Loucy (cell line): ENCODE measurements at regions not wholly inside any gene's neighbourhood (a gene's known extent, or its start where the extent isn't known, plus 50 kb on each side); places are given as distances from the start of the nearest gene placed in this dataset.

Source experiments
- EZH2phosphoT487 ChIP-seq: fragments of 200-600 bp; IDR thresholded peaks from 2 replicates; pipeline ENCODE4 v1.6.1; 2018; ENCODE audit warnings: antibody characterized with exemption, mild to moderate bottlenecking, moderate library complexity, borderline replicate concordance
- TF ChIP-seq, protein P1 (sequence below): fragments of 200-600 bp; sonication (generic); conservative IDR thresholded peaks from 2 replicates; pipeline ENCODE4 v1.5.1; 2014; ENCODE audit warnings: mild to moderate bottlenecking, antibody characterized with exemption, low read length

DNA sequence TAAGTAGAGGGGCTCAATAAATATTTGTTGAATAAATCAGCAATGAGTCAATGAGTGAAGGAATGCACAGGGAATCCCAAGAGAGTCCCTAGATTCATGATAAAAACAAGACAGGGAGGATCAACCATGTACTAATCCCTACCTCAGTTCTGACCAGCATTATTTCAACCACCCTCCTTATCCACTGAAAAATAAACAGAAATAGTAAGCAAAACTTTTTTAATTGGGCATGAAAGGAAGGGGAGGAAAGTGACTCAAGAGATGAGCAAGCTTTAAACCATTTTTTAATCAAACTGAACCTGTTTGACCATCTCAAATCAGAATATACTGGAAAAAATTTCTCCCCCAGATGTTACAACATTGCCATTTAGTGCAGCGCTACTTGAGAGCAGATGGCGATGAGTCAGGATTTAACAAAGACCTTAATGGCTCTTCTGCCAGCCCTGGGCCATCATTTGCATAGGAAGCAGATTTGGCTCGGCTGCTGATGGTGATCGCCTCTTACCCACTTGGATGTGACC is 194.8 kb upstream of the SLC30A5 start:
- TF ChIP-seq, protein P1, sequence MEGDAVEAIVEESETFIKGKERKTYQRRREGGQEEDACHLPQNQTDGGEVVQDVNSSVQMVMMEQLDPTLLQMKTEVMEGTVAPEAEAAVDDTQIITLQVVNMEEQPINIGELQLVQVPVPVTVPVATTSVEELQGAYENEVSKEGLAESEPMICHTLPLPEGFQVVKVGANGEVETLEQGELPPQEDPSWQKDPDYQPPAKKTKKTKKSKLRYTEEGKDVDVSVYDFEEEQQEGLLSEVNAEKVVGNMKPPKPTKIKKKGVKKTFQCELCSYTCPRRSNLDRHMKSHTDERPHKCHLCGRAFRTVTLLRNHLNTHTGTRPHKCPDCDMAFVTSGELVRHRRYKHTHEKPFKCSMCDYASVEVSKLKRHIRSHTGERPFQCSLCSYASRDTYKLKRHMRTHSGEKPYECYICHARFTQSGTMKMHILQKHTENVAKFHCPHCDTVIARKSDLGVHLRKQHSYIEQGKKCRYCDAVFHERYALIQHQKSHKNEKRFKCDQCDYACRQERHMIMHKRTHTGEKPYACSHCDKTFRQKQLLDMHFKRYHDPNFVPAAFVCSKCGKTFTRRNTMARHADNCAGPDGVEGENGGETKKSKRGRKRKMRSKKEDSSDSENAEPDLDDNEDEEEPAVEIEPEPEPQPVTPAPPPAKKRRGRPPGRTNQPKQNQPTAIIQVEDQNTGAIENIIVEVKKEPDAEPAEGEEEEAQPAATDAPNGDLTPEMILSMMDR: no peak
- TF ChIP-seq EZH2phosphoT487: no peak
